IPS DF 4.7 (cell line): ENCODE measurements at regions not wholly inside any gene's neighbourhood (a gene's known extent, or its start where the extent isn't known, plus 50 kb on each side); places are given as distances from the start of the nearest gene placed in this dataset.

Experiments
- DNase-seq: peaks from one replicate; pipeline ENCODE4 v3.0.0-alpha.2; 2013; ENCODE audit warnings: low spot score; ENCODE audit errors: extremely low read depth

GRCh38 chr7:52151559-52151958 lies 835.0 kb upstream of the COBL start:
- DNase-seq, result no peak

GRCh38 chr7:52150952-52151351 lies 834.3 kb upstream of the COBL start:
- DNase-seq, result no peak

- DNase-seq, result no peak
Observed at GRCh38 chr7:52146871-52147634, 830.4 kb upstream of the COBL start.

DNA sequence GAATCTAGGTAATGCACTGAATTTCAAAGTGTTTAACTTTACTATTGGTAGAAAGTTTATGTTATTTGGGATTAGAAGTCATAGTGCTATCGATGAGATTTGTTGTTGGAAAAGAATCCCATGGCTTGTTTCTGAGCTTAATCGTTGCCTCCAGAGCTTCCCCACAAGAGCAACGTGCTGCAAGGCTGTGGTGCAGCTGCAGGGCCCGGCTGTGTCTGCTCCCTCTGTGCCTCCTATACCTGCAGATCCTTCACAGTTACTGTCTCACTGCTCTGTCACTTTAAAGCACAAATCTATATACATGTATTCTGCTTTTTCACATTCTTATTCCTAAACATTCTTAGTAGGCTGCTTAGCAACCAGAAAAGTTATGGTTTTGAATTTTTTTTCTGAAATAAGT lies 826.6 kb upstream of the COBL start:
- DNase-seq, result no peak

- DNase-seq, result no peak
Observed at GRCh38 chr7:52140851-52141250, 824.2 kb upstream of the COBL start.

DNA sequence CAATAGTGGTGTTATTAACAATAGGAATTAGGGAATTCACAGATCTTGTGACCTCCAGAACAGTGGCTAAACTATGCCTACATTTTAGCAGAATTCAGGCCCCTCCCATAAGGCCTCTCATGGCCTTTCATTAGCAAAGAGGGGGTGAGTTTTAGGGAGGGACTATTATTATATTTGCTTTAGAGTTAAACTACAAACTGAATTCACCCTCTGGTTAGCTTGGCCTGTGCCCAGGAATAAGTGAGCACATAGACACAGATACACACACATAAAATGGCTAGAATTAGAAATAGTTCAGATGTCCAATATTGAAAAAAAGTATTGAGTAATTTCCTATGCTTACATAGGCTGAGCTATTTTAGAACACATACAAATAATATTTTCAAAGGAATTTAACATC lies 818.8 kb upstream of the COBL start:
- no peak for DNase-seq

GRCh38 chr7:52129278-52129677 lies 812.7 kb upstream of the COBL start:
- DNase-seq, result no peak

- DNase-seq, result no peak
Observed at GRCh38 chr7:52120912-52121311, 804.3 kb upstream of the COBL start.

DNA sequence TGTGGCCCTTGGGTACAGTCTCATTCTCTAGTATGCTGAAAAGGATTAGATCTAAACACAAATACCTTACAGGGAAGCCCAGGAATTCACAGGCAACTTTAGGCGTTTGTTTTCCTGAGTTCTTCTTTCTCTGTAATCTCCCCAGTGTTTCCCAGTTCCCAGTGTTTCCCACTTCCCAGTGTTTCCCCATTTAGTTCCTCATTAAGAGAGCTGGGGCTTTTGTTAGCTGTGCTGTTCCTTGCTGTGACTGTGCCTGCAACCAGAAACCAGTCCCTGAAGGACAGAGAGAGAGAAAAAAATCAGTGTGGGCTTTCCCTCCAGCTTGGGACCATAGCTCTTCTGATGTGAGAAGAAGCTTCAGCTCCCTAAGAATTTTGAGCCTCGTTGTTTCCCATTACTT lies 802.9 kb upstream of the COBL start:
- DNase-seq, result no peak

DNA sequence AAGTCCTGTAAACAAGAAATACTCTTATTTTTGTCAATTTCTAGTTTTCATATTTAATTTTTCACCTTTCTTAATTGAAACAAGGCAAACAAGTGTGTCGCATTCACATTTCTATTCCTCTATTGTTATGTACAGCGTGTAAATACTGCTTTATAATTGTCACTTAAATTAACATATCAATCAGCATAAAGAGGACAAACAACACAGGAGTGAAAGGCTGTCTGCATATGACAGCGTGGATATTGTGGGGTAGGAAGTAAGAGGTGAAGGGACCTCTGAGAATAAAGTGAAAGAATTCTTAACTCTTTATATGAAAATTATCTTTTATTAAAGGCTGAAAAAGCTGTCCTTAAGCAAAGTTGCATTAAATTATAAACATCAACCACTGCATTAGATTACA lies 797.9 kb upstream of the COBL start:
- DNase-seq, result no peak

DNA sequence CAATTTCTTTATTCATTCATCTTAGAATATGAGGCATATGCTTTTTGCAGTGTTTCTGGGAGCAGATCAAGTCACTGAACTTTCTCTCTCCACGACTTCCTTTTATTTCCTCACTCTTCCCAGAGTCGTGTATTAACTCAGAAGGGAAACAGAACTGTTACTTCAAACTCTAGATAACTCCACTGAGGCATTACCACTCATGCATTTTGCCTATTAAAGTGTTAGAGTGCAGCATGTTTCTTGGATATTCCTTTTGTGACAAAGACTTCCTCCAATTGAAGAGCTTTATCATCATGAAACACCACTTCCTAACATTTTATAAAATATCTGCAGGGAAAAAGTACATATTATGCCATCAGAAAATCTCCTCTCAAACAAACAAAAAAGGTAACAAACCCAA lies 797.4 kb upstream of the COBL start:
- DNase-seq, result no peak

GRCh38 chr7:52107355-52107754 lies 790.7 kb upstream of the COBL start:
- no peak for DNase-seq

- no peak for DNase-seq
Observed at GRCh38 chr7:52095861-52096260, 779.3 kb upstream of the COBL start.

- no peak for DNase-seq
Observed at GRCh38 chr7:52091996-52092395, 775.4 kb upstream of the COBL start.

- DNase-seq, result no peak
Observed at GRCh38 chr7:52091101-52091500, 774.5 kb upstream of the COBL start.

DNA sequence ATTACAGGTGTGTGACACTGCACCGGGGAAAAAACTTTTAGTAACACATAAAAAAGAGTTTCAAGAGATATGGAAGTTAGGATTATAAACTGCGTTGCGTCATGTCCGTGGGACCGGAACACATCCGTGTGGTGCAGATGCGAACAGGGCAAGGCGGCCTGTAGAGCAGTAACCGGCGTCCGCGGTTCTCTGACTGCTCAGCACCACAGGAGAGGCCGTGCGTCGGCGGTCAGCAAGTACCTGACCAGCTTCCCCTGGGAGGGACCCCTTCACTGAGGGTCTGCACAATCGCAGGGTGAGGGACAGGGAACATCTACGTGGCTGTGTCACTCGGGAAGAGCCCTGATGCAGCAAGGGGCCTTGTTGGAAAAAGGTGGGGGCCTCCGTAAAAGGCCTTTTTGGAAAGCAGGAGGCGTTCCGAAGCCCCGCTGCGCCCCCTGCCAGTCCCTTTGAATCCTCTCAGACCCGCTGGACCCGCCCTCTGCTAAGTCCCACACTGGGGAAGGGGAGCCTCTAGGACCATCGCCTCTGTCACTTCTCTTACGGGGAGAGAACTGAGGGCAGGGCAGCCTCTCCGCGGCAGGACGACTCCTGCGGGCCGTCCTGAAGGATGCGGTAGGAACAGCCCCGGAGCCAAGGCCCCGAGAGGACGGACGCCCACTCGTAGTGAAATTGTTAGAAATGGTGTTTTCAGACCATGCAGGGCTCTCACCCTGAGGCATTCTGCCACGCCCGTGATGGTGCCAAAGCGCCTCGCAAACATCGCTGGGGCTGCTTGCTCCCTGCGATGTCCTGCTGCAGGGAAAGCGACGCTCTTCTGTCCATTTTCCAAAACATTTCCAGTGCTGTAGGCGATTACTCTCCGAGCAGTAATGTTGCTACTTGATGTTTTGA lies 771.6 kb upstream of the COBL start:
- peak; percentile 74 for DNase-seq

DNA sequence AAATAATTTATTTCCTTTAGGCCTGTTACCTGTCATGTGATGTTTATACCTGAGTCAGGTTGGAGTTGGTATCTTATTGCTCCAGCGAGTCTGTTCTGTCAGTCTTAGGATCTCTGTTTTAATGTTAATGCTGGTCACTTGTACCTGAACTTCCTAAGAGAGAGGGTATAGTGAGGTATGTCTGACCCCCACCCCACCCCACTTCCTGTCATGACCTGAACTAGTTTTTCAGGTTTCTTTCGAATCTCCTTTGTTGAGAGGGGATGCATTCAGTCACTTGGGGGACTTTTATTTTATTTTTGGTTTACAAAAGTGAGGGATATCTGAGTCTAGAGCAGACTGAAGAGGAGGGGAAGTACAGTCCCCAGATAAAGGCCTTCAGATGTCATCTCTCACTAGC lies 769.0 kb upstream of the COBL start:
- DNase-seq, result no peak

DNA sequence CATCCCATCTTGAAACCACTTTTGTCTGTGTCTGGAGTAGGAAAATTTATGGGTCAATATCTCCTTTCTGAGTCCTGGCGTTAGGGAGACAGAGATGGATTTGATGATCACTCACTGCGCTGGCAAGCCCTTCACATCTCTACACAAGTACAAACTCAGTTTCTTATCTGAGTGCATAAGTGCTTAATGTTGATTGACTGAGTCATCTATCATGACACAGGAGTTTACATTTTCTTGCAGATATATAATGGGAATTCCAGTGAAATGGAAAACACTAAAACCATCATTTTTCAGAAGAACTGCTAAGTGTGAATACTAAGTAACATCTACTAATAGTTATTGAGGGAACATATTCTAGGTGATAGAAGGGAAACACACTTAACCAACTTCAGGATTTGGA lies 763.9 kb upstream of the COBL start:
- DNase-seq, result no peak

- no peak for DNase-seq
Observed at GRCh38 chr7:52079726-52080125, 763.1 kb upstream of the COBL start.

DNA sequence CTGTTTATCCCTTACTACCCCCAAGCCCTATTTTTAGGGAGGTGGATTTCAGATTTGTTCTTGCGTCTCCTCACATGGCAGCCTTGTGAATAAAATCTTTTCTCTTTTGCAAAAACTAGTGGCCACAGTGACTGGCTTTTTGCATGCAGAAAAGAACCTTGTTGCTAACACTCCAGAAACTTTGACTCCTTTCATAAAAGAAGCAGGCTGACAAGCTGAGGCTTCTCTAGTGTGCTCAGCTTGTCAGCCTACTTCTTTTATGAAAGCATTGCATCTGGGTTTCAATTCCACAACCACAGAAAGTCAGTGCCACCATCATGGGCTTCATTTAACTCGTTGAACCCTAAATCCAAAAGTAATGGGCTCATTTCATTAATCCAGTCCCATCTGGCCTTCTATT lies 761.0 kb upstream of the COBL start:
- DNase-seq, result no peak

- no peak for DNase-seq
Observed at GRCh38 chr7:52074912-52075311, 758.3 kb upstream of the COBL start.

- no peak for DNase-seq
Observed at GRCh38 chr7:52074071-52074470, 757.5 kb upstream of the COBL start.

DNA sequence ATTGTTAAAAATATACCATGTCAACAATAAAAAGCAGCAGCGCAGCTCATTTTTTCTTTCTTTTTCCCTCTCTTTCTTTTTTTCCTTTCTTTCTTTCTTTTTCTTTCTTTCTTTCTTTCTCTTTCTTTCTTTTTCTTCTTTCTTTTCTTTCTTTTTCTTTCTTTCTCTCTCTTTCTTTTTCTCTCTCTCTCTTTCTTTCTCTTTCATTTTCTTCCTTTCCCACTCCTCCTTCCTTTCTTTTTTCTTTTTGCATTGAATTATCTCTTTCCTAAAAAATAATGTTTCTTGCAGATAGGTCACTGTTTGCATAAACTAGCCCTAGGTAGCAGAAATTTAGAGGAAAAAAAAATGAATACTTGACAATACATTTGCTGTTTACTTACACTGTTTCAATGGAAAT lies 755.1 kb upstream of the COBL start:
- DNase-seq, result no peak
